GM23338 (cell line): ENCODE measurements at regions not wholly inside any gene's neighbourhood (a gene's known extent, or its start where the extent isn't known, plus 50 kb on each side); places are given as distances from the start of the nearest gene placed in this dataset.

Experiments used
- ATAC-seq: fragments of 200-7000 bp; cut with Tn5 transposase; 3 replicates; pipeline ENCODE4 v1.9.1; 2020
- DNase-seq: peaks from one replicate; pipeline ENCODE4 v3.0.0-alpha.2; 2015; ENCODE audit warnings: low spot score
- H2AFZ ChIP-seq: fragments of 200-600 bp; sonication (generic); 2 replicates; pipeline ENCODE4 v1.8.0; 2016; ENCODE audit warnings: antibody characterized with exemption, mild to moderate bottlenecking, moderate library complexity
- H3F3A ChIP-seq: fragments of 200-600 bp; sonication (generic); replicated peaks from 2 replicates; pipeline ENCODE4 v1.8.0; 2017; ENCODE audit warnings: antibody characterized with exemption, mixed run types, low read depth
- H3K27ac ChIP-seq: fragments of 200-600 bp; sonication (generic); 2 replicates; pipeline ENCODE4 v1.6.1; 2016; ENCODE audit warnings: low read depth
- H3K27me3 ChIP-seq: fragments of 200-600 bp; sonication (generic); 2 replicates; pipeline ENCODE4 v1.8.0; 2016; ENCODE audit warnings: mild to moderate bottlenecking, mixed run types, moderate library complexity; ENCODE audit not compliant: insufficient read depth
- H3K36me3 ChIP-seq: fragments of 200-600 bp; sonication (generic); 2 replicates; pipeline ENCODE4 v1.8.0; 2016; ENCODE audit warnings: mild to moderate bottlenecking; ENCODE audit not compliant: insufficient read depth
- H3K4me1 ChIP-seq: fragments of 200-600 bp; sonication (generic); 2 replicates; pipeline ENCODE4 v1.8.0; 2016; ENCODE audit warnings: mild to moderate bottlenecking, moderate library complexity; ENCODE audit not compliant: insufficient read depth
- H3K4me2 ChIP-seq: fragments of 200-600 bp; sonication (generic); 2 replicates; pipeline ENCODE4 v1.7.1; 2017; ENCODE audit warnings: mixed run types
- H3K4me3 ChIP-seq: fragments of 200-600 bp; sonication (generic); 2 replicates; pipeline ENCODE4 v1.6.1; 2016; ENCODE audit warnings: mixed run types
- H3K79me2 ChIP-seq: fragments of 200-600 bp; sonication (generic); replicated peaks from 2 replicates; pipeline ENCODE4 v1.8.0; 2017; ENCODE audit warnings: mild to moderate bottlenecking; ENCODE audit not compliant: insufficient read depth
- H3K9me2 ChIP-seq: fragments of 200-600 bp; sonication (generic); 2 replicates; pipeline ENCODE4 v1.8.0; 2017; ENCODE audit not compliant: insufficient read depth
- H4K20me1 ChIP-seq: fragments of 200-600 bp; sonication (generic); replicated peaks from 2 replicates; pipeline ENCODE4 v1.8.0; 2017; ENCODE audit warnings: mild to moderate bottlenecking; ENCODE audit not compliant: insufficient read depth
- H3K27ac Mint-ChIP-seq: 2 replicates; pipeline ENCODE4 v1.8.0; 2020; ENCODE audit warnings: inconsistent platforms, mild to moderate bottlenecking, moderate library complexity, mixed read lengths
- H3K27me3 Mint-ChIP-seq: 3 replicates; pipeline ENCODE4 v1.8.0; 2022; ENCODE audit warnings: low read depth, mild to moderate bottlenecking, moderate library complexity, mixed read lengths, inconsistent platforms; ENCODE audit not compliant: insufficient read depth, poor library complexity
- H3K36me3 Mint-ChIP-seq: 3 replicates; pipeline ENCODE4 v1.8.0; 2021; ENCODE audit warnings: low read depth, mild to moderate bottlenecking, inconsistent platforms, moderate library complexity, mixed read lengths
- H3K4me1 Mint-ChIP-seq: 3 replicates; pipeline ENCODE4 v1.8.0; 2020; ENCODE audit warnings: mild to moderate bottlenecking, inconsistent platforms, mixed read lengths
- H3K4me3 Mint-ChIP-seq: 3 replicates; pipeline ENCODE4 v1.8.0; 2021; ENCODE audit warnings: moderate library complexity, mild to moderate bottlenecking, inconsistent platforms, mixed read lengths
- H3K9me3 Mint-ChIP-seq: 3 replicates; pipeline ENCODE4 v1.8.0; 2020; ENCODE audit warnings: moderate library complexity, mild to moderate bottlenecking, inconsistent platforms, mixed read lengths
- CREB1 ChIP-seq: fragments of 250-450 bp; sonication (Bioruptor Pico); IDR thresholded peaks from 2 replicates; pipeline ENCODE4 v1.5.0; 2020; ENCODE audit warnings: low read depth, mild to moderate bottlenecking, moderate library complexity
- ZNF114 ChIP-seq: fragments of 250-450 bp; sonication (Bioruptor Pico); IDR thresholded peaks from 2 replicates; pipeline ENCODE4 v1.5.0; 2020; ENCODE audit warnings: mild to moderate bottlenecking, moderate library complexity
- ZNF462 ChIP-seq: fragments of 250-450 bp; sonication (Bioruptor Pico); IDR thresholded peaks from 2 replicates; pipeline ENCODE4 v1.5.0; 2020; ENCODE audit warnings: mild to moderate bottlenecking, moderate library complexity
- TF ChIP-seq, protein P1 (sequence below), 2 experiments: fragments of 200-600 bp in 1 of 2; sonication (generic) in 1 of 2; conservative IDR thresholded peaks; 2 replicates each; pipeline versions ENCODE4 v1.5.1 to v1.6.1; 2016 to 2017; ENCODE audit warnings: antibody characterized with exemption in 2 of 2, low read depth in 2 of 2, mild to moderate bottlenecking in 2 of 2, moderate library complexity in 1 of 2
- TF ChIP-seq, protein P2 (sequence below): IDR thresholded peaks from 2 replicates; pipeline ENCODE4 v1.6.1; 2016; ENCODE audit warnings: antibody characterized with exemption

DNA sequence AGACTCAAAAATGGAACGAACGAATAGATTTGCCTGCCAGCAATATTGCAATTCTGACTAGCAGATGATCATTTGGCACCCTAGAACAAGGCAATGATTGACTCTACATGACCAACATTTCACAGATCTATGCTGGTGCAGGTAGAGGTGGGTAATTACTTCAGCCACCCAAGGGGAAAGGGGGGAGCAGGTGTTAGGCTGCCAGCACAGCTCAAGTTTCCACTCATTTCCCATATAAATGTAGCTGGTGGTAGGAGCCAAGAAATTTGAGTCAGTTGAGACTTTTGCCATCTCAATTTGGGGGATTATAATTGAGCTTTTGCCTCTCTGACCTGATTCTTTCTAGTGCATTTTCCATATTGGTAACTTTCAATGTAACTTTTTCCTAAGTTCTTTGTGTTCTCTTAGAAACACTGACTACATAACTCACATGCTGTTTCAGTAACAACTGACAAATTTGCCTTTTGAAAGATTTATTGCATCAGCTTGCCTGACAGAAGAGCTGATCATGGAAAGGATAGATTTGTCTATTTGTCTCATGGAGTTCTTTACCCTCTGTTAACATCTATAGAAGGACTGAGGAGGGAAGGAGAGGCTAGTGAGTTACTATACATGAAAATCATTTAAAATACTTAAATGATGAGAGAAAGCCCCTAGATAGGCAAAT is 902.5 kb downstream of the ZPLD1 start (continued):
- TF ChIP-seq ZNF462, result no peak
- no peak for TF ChIP-seq ZNF114 (CRISPR knock-in tag)
- no peak for TF ChIP-seq CREB1

- Histone ChIP-seq H3K79me2 (no peaks in the 10 kb centered on the region), H3K27ac (no peak overlapping the region), H3K9me2 (no peaks in the 10 kb centered on the region), H3F3A (no peaks in the 10 kb centered on the region), H3K36me3 (no peaks in the 10 kb centered on the region), H4K20me1 (no peaks in the 10 kb centered on the region), H2AFZ (no peak overlapping the region), H3K27me3 (no peaks in the 10 kb centered on the region), H3K4me1 (no peaks in the 10 kb centered on the region; the same call in 1 of the 2 replicates), H3K4me3 (no peak overlapping the region), H3K4me2 (no peak overlapping the region)
- Mint-ChIP-seq H3K4me3 (no peak overlapping the region), H3K36me3 (no peaks in the 10 kb centered on the region), H3K9me3 (no peaks in the 10 kb centered on the region), H3K4me1 (peaks cover 10% of the 10 kb centered on the region; the same call in 2 of the 3 replicates), H3K27ac (no peak overlapping the region), H3K27me3 (no peaks in the 10 kb centered on the region)
- DNase-seq (no peak), ATAC-seq (no peak)
- TF ChIP-seq ZNF114 (CRISPR knock-in tag) (no peak), CREB1 (no peak), ZNF462 (no peak)
- TF ChIP-seq, protein P1, sequence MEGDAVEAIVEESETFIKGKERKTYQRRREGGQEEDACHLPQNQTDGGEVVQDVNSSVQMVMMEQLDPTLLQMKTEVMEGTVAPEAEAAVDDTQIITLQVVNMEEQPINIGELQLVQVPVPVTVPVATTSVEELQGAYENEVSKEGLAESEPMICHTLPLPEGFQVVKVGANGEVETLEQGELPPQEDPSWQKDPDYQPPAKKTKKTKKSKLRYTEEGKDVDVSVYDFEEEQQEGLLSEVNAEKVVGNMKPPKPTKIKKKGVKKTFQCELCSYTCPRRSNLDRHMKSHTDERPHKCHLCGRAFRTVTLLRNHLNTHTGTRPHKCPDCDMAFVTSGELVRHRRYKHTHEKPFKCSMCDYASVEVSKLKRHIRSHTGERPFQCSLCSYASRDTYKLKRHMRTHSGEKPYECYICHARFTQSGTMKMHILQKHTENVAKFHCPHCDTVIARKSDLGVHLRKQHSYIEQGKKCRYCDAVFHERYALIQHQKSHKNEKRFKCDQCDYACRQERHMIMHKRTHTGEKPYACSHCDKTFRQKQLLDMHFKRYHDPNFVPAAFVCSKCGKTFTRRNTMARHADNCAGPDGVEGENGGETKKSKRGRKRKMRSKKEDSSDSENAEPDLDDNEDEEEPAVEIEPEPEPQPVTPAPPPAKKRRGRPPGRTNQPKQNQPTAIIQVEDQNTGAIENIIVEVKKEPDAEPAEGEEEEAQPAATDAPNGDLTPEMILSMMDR (conservative IDR thresholded peaks at IDR 0.05; ENCODE audit: low read depth in 2 of 2), result no peak
- TF ChIP-seq, protein P2, sequence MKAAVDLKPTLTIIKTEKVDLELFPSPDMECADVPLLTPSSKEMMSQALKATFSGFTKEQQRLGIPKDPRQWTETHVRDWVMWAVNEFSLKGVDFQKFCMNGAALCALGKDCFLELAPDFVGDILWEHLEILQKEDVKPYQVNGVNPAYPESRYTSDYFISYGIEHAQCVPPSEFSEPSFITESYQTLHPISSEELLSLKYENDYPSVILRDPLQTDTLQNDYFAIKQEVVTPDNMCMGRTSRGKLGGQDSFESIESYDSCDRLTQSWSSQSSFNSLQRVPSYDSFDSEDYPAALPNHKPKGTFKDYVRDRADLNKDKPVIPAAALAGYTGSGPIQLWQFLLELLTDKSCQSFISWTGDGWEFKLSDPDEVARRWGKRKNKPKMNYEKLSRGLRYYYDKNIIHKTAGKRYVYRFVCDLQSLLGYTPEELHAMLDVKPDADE, result no peak
These were observed 906.3 kb downstream of the ZPLD1 start for GRCh38 chr3:103341078-103341606.
